Right atrium auricular region (tissue), 2 donors: ENCODE measurements at regions not wholly inside any gene's neighbourhood (a gene's known extent, or its start where the extent isn't known, plus 50 kb on each side); places are given as distances from the start of the nearest gene placed in this dataset.
"Not testable (repeated sequence)": the region's sequence is repeated elsewhere in the genome, so short reads cannot be mapped to it uniquely, and the experiment has no call there.

Source experiments
- DNase-seq: peaks from one replicate; pipeline ENCODE4 v3.0.0-alpha.2; 2019; ENCODE audit warnings: low spot score
- H3K27ac ChIP-seq, 2 donors: fragments of 200-600 bp; sonication (generic); 1 replicate in 1 of 2; 2 replicates in 1 of 2; pipeline ENCODE4 v1.5.1; 2016 to 2019
- H3K27me3 ChIP-seq, 2 donors: fragments of 200-600 bp; sonication (generic); one replicate each; pipeline versions ENCODE4 v1.5.1 to v1.6.0; 2017 to 2019
- H3K36me3 ChIP-seq: fragments of 200-600 bp; sonication (generic); one replicate; pipeline ENCODE4 v1.5.1; 2016
- H3K4me1 ChIP-seq, 2 donors: fragments of 200-600 bp; sonication (generic); one replicate each; pipeline versions ENCODE4 v1.5.1 to v1.6.0; 2017 to 2019
- H3K4me3 ChIP-seq, 2 donors: fragments of 200-600 bp; sonication (generic); 1 replicate in 1 of 2; 2 replicates in 1 of 2; pipeline ENCODE4 v1.5.1; 2017 to 2019; ENCODE audit warnings: mild to moderate bottlenecking in 1 of 2, moderate library complexity in 1 of 2
- H3K9me3 ChIP-seq, 2 donors: fragments of 200-600 bp; sonication (generic); one replicate each; pipeline ENCODE4 v1.5.1; 2019

DNA sequence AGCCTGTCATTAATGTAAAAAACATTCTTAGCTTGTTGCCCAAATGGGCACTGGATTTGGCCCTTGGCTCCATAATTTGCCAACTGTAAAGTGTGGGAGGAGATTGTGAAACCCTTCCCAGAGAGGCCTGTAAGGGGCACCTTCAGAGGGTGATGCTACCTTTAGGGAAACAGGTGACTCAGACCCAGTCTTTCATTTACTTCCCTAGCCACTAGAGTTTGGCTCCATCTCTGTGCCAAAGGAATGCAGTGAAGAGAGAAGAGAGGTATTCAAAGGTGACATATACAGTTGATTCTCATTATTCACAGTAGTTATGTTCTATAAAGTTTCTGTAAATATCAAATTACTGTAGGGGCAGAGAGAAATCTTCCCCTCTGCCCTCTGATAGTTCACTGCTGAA, 116.7 kb downstream of the SPATA31A6 start:
- H3K9me3 ChIP-seq, H3K27ac ChIP-seq, H3K4me1 ChIP-seq, H3K4me3 ChIP-seq, H3K27me3 ChIP-seq, H3K36me3 ChIP-seq, DNase-seq: not testable (repeated sequence)

DNA sequence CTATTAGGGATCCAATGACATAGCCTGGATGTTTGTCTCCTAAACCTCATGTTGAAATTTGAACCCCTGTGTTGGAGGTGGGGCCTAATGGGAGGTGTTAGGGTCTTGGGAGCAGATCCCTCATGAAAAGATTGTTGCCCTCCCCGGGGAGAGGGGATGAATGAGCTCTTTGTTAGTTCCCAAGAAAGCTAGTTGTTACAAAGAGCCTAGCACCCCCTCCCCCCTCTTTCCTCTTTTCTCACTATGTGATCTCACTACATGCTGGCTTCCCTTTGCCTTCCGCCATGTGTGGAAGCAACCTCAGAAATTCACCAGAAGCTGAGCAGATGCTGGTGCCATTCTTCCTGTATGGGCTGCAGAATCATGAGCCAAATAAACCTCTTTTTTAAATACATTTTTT, 123.2 kb downstream of the SPATA31A6 start:
- not testable (repeated sequence) for H3K4me1 ChIP-seq, H3K27ac ChIP-seq, H3K27me3 ChIP-seq, DNase-seq, H3K36me3 ChIP-seq, H3K9me3 ChIP-seq, H3K4me3 ChIP-seq

DNA sequence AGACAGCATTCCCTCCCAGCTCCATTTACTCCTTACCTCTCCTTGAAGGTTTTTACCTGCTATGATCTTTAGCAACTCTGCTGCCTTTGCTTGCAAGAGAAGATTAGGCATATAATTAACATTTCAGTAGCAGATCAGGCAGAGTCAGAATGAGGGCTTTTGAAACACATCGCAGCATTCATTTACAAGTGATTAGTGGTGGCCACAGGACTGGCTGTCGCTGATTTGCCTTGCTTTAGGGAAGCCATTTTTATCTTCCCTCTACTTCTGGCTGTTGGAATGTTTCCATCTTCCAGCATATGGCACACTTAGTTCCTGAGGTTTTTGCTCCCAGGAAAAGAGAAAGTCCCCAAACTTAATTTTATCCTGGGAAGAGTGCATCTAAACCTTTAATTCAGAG, 124.0 kb downstream of the SPATA31A6 start:
- DNase-seq, H3K27ac ChIP-seq, H3K4me3 ChIP-seq, H3K4me1 ChIP-seq, H3K9me3 ChIP-seq, H3K27me3 ChIP-seq, H3K36me3 ChIP-seq: not testable (repeated sequence)

- not testable (repeated sequence) for H3K9me3 ChIP-seq, H3K4me3 ChIP-seq, DNase-seq, H3K36me3 ChIP-seq, H3K4me1 ChIP-seq, H3K27ac ChIP-seq, H3K27me3 ChIP-seq
These were observed 127.5 kb downstream of the SPATA31A6 start for GRCh38 chr9:42310972-42311371.

- H3K4me3 ChIP-seq, DNase-seq, H3K36me3 ChIP-seq: not testable (repeated sequence)
These were observed 132.6 kb downstream of the SPATA31A6 start for GRCh38 chr9:42316026-42316425.

GRCh38 chr9:42317677-42318076, 134.2 kb downstream of the SPATA31A6 start:
- not testable (repeated sequence) for DNase-seq, H3K4me3 ChIP-seq, H3K27ac ChIP-seq, H3K9me3 ChIP-seq, H3K27me3 ChIP-seq, H3K36me3 ChIP-seq, H3K4me1 ChIP-seq

More at GRCh38 chr9:42316026-42316425, 132.6 kb downstream of the SPATA31A6 start:
- not testable (repeated sequence) for H3K27ac ChIP-seq, H3K9me3 ChIP-seq, H3K27me3 ChIP-seq, H3K4me1 ChIP-seq

DNA sequence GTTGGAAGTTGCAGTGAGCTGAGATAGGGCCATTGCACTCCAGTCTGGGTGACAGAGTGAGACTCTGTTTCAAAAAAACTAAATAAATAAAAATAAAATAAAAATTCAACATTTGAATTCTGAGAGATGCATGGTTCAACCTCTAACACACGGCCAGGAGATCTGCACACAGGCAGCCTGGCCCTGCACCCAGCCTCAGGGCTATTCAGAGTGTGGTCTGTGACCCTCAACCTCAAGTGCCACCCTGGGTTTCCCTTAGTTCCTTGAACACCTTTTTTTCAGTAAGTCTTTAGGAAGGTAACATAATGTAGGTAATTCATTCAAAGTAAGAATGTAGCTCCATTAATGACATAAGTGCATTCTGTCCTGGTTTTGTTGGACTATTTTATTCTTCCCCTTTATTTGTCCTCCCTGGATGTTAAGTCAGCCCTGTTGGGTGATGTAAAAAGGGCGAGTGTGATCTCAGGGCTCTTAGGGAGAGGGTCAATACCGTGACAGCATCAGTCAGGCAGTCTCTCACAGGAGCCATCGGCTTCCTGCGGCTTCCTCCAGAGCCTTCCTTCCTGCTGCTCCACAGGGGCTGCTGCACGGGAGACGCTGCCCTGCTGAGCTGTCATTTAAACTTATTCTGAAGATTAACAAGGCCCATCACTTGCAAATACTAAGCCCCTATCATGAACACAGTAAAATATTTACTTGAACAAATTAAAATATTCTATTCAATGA, 139.8 kb downstream of the SPATA31A6 start:
- not testable (repeated sequence) for H3K27ac ChIP-seq, DNase-seq, H3K9me3 ChIP-seq, H3K27me3 ChIP-seq, H3K4me3 ChIP-seq, H3K36me3 ChIP-seq, H3K4me1 ChIP-seq

DNA sequence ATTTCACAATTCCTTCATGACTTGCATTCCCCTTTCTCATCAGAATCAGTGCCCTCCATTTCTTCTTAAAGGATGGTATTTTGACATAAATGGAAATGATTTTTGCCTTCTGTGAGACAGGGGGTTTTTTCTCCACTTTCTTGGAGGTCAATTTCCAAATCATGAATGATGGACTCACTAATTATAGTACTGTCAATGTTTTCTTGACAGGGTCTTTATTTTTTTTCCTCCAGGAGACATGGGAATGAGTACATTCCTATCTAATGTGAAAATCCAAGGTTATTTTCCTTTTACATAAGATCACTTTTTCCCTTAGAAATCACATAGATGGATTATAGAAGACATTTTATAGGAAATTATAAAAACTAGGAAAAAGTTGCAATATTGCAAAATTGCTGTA, 141.7 kb downstream of the SPATA31A6 start:
- H3K9me3 ChIP-seq, H3K36me3 ChIP-seq, H3K27me3 ChIP-seq, H3K27ac ChIP-seq, H3K4me1 ChIP-seq, H3K4me3 ChIP-seq, DNase-seq: not testable (repeated sequence)

DNA sequence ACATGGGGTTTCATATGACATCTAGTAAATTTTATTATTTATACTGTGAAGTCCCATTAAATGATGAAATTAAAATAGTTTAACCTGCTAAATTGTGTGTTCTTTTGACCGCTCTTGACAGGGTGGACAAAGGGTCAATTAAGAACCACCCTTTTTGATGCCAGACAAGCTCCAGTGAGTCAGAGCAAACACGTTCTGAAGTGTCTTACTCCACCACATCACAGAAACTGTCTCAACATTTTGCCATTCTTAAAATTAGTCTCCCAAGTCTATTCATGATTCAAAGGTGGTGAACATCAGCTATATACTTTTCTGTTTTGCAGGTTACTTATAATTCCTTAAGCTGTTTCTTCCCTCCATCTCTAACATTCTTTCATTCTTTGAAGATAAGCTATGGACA, 142.1 kb downstream of the SPATA31A6 start:
- not testable (repeated sequence) for H3K9me3 ChIP-seq, H3K36me3 ChIP-seq, H3K4me1 ChIP-seq, H3K27ac ChIP-seq, DNase-seq, H3K4me3 ChIP-seq, H3K27me3 ChIP-seq

- H3K9me3 ChIP-seq, H3K27ac ChIP-seq, DNase-seq, H3K4me3 ChIP-seq, H3K27me3 ChIP-seq, H3K36me3 ChIP-seq, H3K4me1 ChIP-seq: not testable (repeated sequence)
These were observed 143.0 kb downstream of the SPATA31A6 start for GRCh38 chr9:42326482-42326881.

- not testable (repeated sequence) for DNase-seq, H3K36me3 ChIP-seq, H3K4me3 ChIP-seq, H3K27ac ChIP-seq, H3K9me3 ChIP-seq, H3K4me1 ChIP-seq, H3K27me3 ChIP-seq
These were observed 151.9 kb downstream of the SPATA31A6 start for GRCh38 chr9:42335342-42335741.

GRCh38 chr9:42335984-42336657, 152.7 kb downstream of the SPATA31A6 start:
- not testable (repeated sequence) for H3K27me3 ChIP-seq, H3K4me3 ChIP-seq, H3K4me1 ChIP-seq, DNase-seq, H3K9me3 ChIP-seq, H3K36me3 ChIP-seq, H3K27ac ChIP-seq

DNA sequence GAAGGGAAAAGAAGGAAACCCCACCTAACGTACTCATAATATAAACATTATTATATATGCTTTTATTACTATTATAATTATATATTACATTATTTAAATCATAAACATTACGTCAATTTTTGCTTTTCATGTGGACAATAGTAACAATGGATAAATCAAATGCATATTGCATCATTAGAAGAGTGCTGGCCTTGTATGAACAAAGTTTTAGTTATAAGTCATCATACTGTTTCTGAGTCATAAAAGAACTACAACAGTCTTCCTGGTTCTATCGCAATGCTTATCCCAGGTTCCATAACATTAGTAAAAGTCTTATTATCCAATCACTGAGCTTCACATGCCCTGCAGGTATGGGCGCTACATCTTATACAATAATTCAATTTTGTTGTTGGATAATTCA, 154.8 kb downstream of the SPATA31A6 start:
- not testable (repeated sequence) for DNase-seq

GRCh38 chr9:42339671-42340434, 156.4 kb downstream of the SPATA31A6 start:
- H3K4me3 ChIP-seq, H3K9me3 ChIP-seq, H3K36me3 ChIP-seq, H3K4me1 ChIP-seq, H3K27ac ChIP-seq, H3K27me3 ChIP-seq, DNase-seq: not testable (repeated sequence)

More for the DNA sequence above, 154.8 kb downstream of the SPATA31A6 start:
- H3K27ac ChIP-seq, H3K36me3 ChIP-seq, H3K27me3 ChIP-seq, H3K4me1 ChIP-seq, H3K9me3 ChIP-seq, H3K4me3 ChIP-seq: not testable (repeated sequence)

GRCh38 chr9:42340435-42340723, 156.9 kb downstream of the SPATA31A6 start:
- H3K36me3 ChIP-seq, H3K4me3 ChIP-seq, H3K4me1 ChIP-seq, H3K9me3 ChIP-seq, DNase-seq, H3K27ac ChIP-seq, H3K27me3 ChIP-seq: not testable (repeated sequence)
